HepG2 (cell line): ENCODE measurements at regions not wholly inside any gene's neighbourhood (a gene's known extent, or its start where the extent isn't known, plus 50 kb on each side); places are given as distances from the start of the nearest gene placed in this dataset.

ENCODE experiments used
- ATAC-seq: fragments of 200-7000 bp; cut with Tn5 transposase; 3 replicates; pipeline ENCODE4 v1.9.1; 2020; ENCODE audit warnings: mild to moderate bottlenecking, moderate library complexity
- BruUV-seq: library from RNA; stranded (reverse); fragments of 400-500 nt; replicated peaks from 2 replicates; lab custom pipeline; 2021; lab: Mats Ljungman, UMichigan
- CTCF ChIA-PET: fragments of 300-600 bp; formaldehyde crosslinking; extraction: SDS; loops from one replicate; lab custom pipeline; 2021; ENCODE audit warnings: low total read pairs, inconsistent platforms, low intra/inter-chr PET ratio; lab: Yijun Ruan, JAX
- POLR2A ChIA-PET: fragments of 350-600 bp; sonication (Branson Sonifier 250); formaldehyde crosslinking; loops from one replicate; lab custom pipeline; 2020; ENCODE audit warnings: antibody characterized with exemption, inconsistent platforms; lab: Yijun Ruan, JAX
- DNase-seq: peaks from one replicate; pipeline ENCODE4 v3.0.0-alpha.2; 2015; ENCODE audit warnings: low spot score
- FAIRE-seq: peaks from 3 replicates; lab custom pipeline; 2011; peaks lifted over from hg19 to GRCh38; lab: Jason Lieb, UNC
- H2AFZ ChIP-seq: one replicate; pipeline ENCODE4 v1.6.1; 2011; ENCODE audit warnings: low read length, inconsistent platforms
- H3K27ac ChIP-seq: fragments of 300-600 bp; 3 replicates; pipeline ENCODE4 v1.8.0; 2011; ENCODE audit warnings: mixed run types, mild to moderate bottlenecking, mixed read lengths, low read length, inconsistent platforms; ENCODE audit not compliant: insufficient read depth; ENCODE audit errors: extremely low read length
- H3K27me3 ChIP-seq, 2 experiments: fragments of 200-600 bp in 1 of 2; 2 replicates in 1 of 2; 3 replicates in 1 of 2; pipeline versions ENCODE4 v1.6.0 to v1.8.0; 2011; ENCODE audit warnings: low read length in 2 of 2, mild to moderate bottlenecking in 2 of 2, moderate library complexity in 2 of 2, inconsistent platforms in 1 of 2; ENCODE audit not compliant: insufficient read depth in 2 of 2, control insufficient read depth in 1 of 2
- H3K36me3 ChIP-seq, 2 experiments: fragments of 200-600 bp in 1 of 2; replicated peaks in 1 of 2; 2 replicates in 1 of 2; 3 replicates in 1 of 2; pipeline versions ENCODE4 v1.5.1 to v1.8.0; 2011; ENCODE audit warnings: low read length in 2 of 2, inconsistent platforms in 1 of 2; ENCODE audit not compliant: insufficient read depth in 2 of 2, control insufficient read depth in 1 of 2
- H3K4me1 ChIP-seq: 2 replicates; pipeline ENCODE4 v1.5.1; 2012; ENCODE audit warnings: low read length, inconsistent platforms; ENCODE audit not compliant: insufficient read depth
- H3K4me2 ChIP-seq: 2 replicates; pipeline ENCODE4 v1.6.0; 2011; ENCODE audit warnings: low read depth, low read length, inconsistent platforms
- H3K4me3 ChIP-seq, 3 experiments: fragments of 200-600 bp in 1 of 3; sonication (generic), shearing (Covaris generic) in 1 of 3; replicated peaks in 1 of 3; 2 replicates each; pipeline ENCODE4 v1.5.1; 2011 to 2016; ENCODE audit warnings: low read length in 3 of 3, inconsistent platforms in 2 of 3, low read depth in 2 of 3, mild to moderate bottlenecking in 2 of 3, control low read depth in 1 of 3, mixed read lengths in 1 of 3; ENCODE audit not compliant: insufficient read depth in 1 of 3
- H3K79me2 ChIP-seq: one replicate; pipeline ENCODE4 v1.6.1; 2011; ENCODE audit warnings: low read length, inconsistent platforms; ENCODE audit not compliant: insufficient read depth
- H3K9ac ChIP-seq: 2 replicates; pipeline ENCODE4 v1.6.0; 2011; ENCODE audit warnings: mild to moderate bottlenecking, low read depth, low read length, inconsistent platforms; ENCODE audit not compliant: insufficient read depth
- H3K9me3 ChIP-seq: 2 replicates; pipeline ENCODE4 v1.5.1; 2012; ENCODE audit warnings: mild to moderate bottlenecking, low read length
- H4K20me1 ChIP-seq: 2 replicates; pipeline ENCODE4 v1.6.0; 2011; ENCODE audit warnings: inconsistent platforms, mild to moderate bottlenecking, low read length, moderate library complexity; ENCODE audit not compliant: insufficient read depth
- ARNT ChIP-seq: fragments of 450-650 bp; IDR thresholded peaks from 2 replicates; pipeline ENCODE4 v1.6.1; 2017
- GTF2F1 ChIP-seq: fragments of 150-350 bp; IDR thresholded peaks from 2 replicates; pipeline ENCODE4 v1.6.1; 2014; ENCODE audit warnings: low read length
- SIN3A ChIP-seq: IDR thresholded peaks from 2 replicates; pipeline ENCODE4 v1.6.1; 2011; ENCODE audit warnings: low read depth, mild to moderate bottlenecking, control low read depth, low read length, borderline replicate concordance
- SOX13 ChIP-seq, 3 experiments: fragments of 450-650 bp in 1 of 3; sonication (generic) in 1 of 3; formaldehyde crosslinking in 1 of 3; IDR thresholded peaks in 2 of 3; conservative IDR thresholded peaks in 1 of 3; 2 replicates each; pipeline versions ENCODE4 v1.5.0 to v1.6.1; 2016 to 2020; ENCODE audit warnings: antibody characterized with exemption in 1 of 3, mild to moderate bottlenecking in 1 of 3, missing compliant biosample characterization in 1 of 3, missing genetic modification reagents in 1 of 3, moderate library complexity in 1 of 3
- SP1 ChIP-seq, 2 experiments: fragments of 450-650 bp in 1 of 2; sonication (generic) in 1 of 2; formaldehyde crosslinking in 1 of 2; IDR thresholded peaks; 2 replicates each; pipeline versions ENCODE4 v1.4.0 to v1.6.1; 2016 to 2020; ENCODE audit warnings: missing genetic modification reagents in 1 of 2
- SRSF4 ChIP-seq: fragments of 200-400 bp; formaldehyde crosslinking; IDR thresholded peaks from one replicate; pipeline ENCODE4 v1.6.1; 2018; ENCODE audit warnings: mild to moderate bottlenecking, low read depth, low read length, moderate library complexity; ENCODE audit not compliant: poor library complexity, severe bottlenecking
- STAG1 ChIP-seq: sonication (generic); formaldehyde crosslinking; IDR thresholded peaks from 2 replicates; pipeline ENCODE4 v1.4.0; 2020; ENCODE audit warnings: missing genetic modification reagents
- ZBTB21 ChIP-seq: sonication (generic); formaldehyde crosslinking; IDR thresholded peaks from 2 replicates; pipeline ENCODE4 v1.4.0; 2020; ENCODE audit warnings: missing genetic modification reagents
- ZIK1 ChIP-seq: sonication (generic); formaldehyde crosslinking; IDR thresholded peaks from 2 replicates; pipeline ENCODE4 v1.5.0; 2020; ENCODE audit warnings: mild to moderate bottlenecking, low read depth, missing genetic modification reagents, borderline replicate concordance
- ZNF737 ChIP-seq: sonication (generic); formaldehyde crosslinking; IDR thresholded peaks from 2 replicates; pipeline ENCODE4 v1.5.0; 2020; ENCODE audit warnings: missing genetic modification reagents, mild to moderate bottlenecking, borderline replicate concordance
- ZSCAN31 ChIP-seq: sonication (generic); formaldehyde crosslinking; IDR thresholded peaks from 2 replicates; pipeline ENCODE4 v1.5.0; 2020; ENCODE audit warnings: low read depth, mild to moderate bottlenecking, missing genetic modification reagents
- WGBS: methylation state at CpG from one replicate; pipeline ENCODE4 v1.1.6; 2017; ENCODE audit warnings: low lambda C conversion rate; 5-methylcytosine and 5-hydroxymethylcytosine counted together
- in situ Hi-C: cut with HindIII; loops from 2 replicates; pipeline ENCODE4 v1.10.0; 2017; ENCODE audit warnings: low pct_unique_long_range_greater_than_20kb; ENCODE audit not compliant: extremely low pct_ligation_motif_present
- intact Hi-C: fragments of 100-400 bp; cut with micrococcal nuclease; formaldehyde crosslinking; loops from one replicate; pipeline ENCODE4 v1.10.0; 2022; ENCODE audit not compliant: unreplicated experiment
- TF ChIP-seq, protein P1 (sequence below): sonication (generic); formaldehyde crosslinking; IDR thresholded peaks from 2 replicates; pipeline ENCODE4 v1.5.0; 2020; ENCODE audit warnings: mild to moderate bottlenecking, missing genetic modification reagents, moderate library complexity
- TF ChIP-seq, protein P2 (sequence below): sonication (generic); formaldehyde crosslinking; IDR thresholded peaks from 2 replicates; pipeline ENCODE4 v1.8.0; 2022; ENCODE audit warnings: low read depth, missing genetic modification reagents

DNA sequence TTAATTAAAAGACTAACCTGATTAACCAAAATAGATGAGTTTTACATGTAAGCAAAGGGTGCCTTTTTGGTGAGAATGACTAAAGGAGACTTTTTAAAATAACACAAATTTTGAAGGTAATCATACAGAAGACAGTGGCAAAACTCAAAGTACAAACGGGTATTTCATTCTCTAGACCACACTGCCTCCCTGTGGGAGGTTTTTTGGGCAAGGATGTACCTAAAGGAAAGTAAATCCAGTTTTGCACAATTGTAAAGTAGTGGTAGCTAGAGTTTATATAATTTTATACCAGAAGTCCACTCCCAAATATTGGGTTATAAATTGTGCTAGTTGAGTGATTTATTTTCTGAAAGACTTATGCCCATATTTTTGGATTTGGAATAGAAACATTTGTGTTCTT, 201.0 kb downstream of the PAPSS1 start:
- CTCF ChIA-PET: no interaction called here
- WGBS: 0% methylated on average over 1 of the region's 1 CpG
- no peak overlapping the region for H3K4me2 ChIP-seq
- in situ Hi-C loops: no loop called here
- DNase-seq: peak; percentile 25
- H3K79me2 ChIP-seq: no peaks in the 10 kb centered on the region
- intact Hi-C loops: loop anchor here (10.0 kb wide), 1 partner anchor 334 kb away; no protein-coding TSS in a partner anchor
- H3K4me3 ChIP-seq: no peak overlapping the region
- BruUV-seq: no TSS peak
- TF ChIP-seq ZBTB21 (no peak), ZIK1 (CRISPR knock-in tag) (no peak), STAG1 (CRISPR knock-in tag) (peak; percentile 60; the same call in 1 of the 2 replicates)
- TF ChIP-seq, protein P1, sequence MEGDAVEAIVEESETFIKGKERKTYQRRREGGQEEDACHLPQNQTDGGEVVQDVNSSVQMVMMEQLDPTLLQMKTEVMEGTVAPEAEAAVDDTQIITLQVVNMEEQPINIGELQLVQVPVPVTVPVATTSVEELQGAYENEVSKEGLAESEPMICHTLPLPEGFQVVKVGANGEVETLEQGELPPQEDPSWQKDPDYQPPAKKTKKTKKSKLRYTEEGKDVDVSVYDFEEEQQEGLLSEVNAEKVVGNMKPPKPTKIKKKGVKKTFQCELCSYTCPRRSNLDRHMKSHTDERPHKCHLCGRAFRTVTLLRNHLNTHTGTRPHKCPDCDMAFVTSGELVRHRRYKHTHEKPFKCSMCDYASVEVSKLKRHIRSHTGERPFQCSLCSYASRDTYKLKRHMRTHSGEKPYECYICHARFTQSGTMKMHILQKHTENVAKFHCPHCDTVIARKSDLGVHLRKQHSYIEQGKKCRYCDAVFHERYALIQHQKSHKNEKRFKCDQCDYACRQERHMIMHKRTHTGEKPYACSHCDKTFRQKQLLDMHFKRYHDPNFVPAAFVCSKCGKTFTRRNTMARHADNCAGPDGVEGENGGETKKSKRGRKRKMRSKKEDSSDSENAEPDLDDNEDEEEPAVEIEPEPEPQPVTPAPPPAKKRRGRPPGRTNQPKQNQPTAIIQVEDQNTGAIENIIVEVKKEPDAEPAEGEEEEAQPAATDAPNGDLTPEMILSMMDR (CRISPR knock-in tag): peak; percentile 56
- no peaks in the 10 kb centered on the region for H4K20me1 ChIP-seq
- no peak overlapping the region for H3K9ac ChIP-seq
- no peaks in the 10 kb centered on the region; a peak in 1 of 5 replicates for H3K27me3 ChIP-seq
- no peaks in the 10 kb centered on the region for H3K36me3 ChIP-seq
- peak; percentile 60 for FAIRE-seq
- H3K27ac ChIP-seq: no peak overlapping the region
- peaks cover 15% of the 10 kb centered on the region for H3K4me1 ChIP-seq
- no peak overlapping the region for H2AFZ ChIP-seq
- POLR2A ChIA-PET: no interaction called here
- peak; percentile 57; the same call in 2 of the 3 replicates for ATAC-seq
- peaks cover 9% of the 10 kb centered on the region; the same call in 1 of the 2 replicates for H3K9me3 ChIP-seq

DNA sequence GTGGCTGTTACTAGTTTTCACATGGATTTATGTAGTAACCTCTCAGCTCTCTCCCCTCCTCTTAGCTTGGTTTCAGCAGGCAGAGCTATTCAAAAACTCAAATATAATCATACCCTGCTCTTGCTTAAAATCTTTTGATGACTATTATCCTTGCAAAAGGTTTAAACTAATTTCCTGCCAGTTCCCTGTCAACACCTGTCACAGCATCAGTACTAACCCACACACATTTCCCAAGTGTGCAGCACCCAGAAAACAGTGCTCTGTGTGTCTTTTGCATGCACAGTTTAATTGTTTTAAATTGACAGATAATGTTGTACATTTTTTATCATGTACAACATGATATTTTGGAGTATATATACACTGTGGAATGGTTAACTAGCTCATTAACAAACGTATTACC, 202.0 kb downstream of the PAPSS1 start:
- in situ Hi-C loops: no loop called here
- BruUV-seq: no TSS peak
- DNase-seq (no peak), ATAC-seq (no peak), FAIRE-seq (no peak)
- Histone ChIP-seq H3K27ac (no peak overlapping the region), H3K79me2 (no peaks in the 10 kb centered on the region), H3K4me3 (no peak overlapping the region), H3K36me3 (no peaks in the 10 kb centered on the region), H4K20me1 (no peaks in the 10 kb centered on the region), H3K9ac (no peak overlapping the region), H3K4me2 (no peak overlapping the region), H3K9me3 (peaks cover 9% of the 10 kb centered on the region; the same call in 1 of the 2 replicates), H2AFZ (no peak overlapping the region), H3K27me3 (no peaks in the 10 kb centered on the region; a peak in 1 of 5 replicates), H3K4me1 (peaks cover 15% of the 10 kb centered on the region)
- intact Hi-C loops: loop anchor here (10.0 kb wide), 1 partner anchor 333 kb away; no protein-coding TSS in a partner anchor
- CTCF ChIA-PET: no interaction called here
- POLR2A ChIA-PET: no interaction called here
- 0% methylated on average over 1 of the region's 1 CpG for WGBS
- TF ChIP-seq SRSF4 (no peak), SP1 (IDR thresholded peaks at IDR 0.05) (no peak), SP1 (CRISPR knock-in tag; IDR thresholded peaks at IDR 0.05) (no peak), ARNT (no peak), ZSCAN31 (CRISPR knock-in tag) (no peak), GTF2F1 (no peak), SIN3A (no peak), ZNF737 (CRISPR knock-in tag) (no peak), SOX13 (IDR thresholded peaks at IDR 0.05) (no peak), SOX13 (CRISPR knock-in tag; conservative IDR thresholded peaks at IDR 0.05 in 1 of 2, IDR thresholded peaks at IDR 0.05 in 1 of 2) (no peak)
- TF ChIP-seq, protein P2, sequence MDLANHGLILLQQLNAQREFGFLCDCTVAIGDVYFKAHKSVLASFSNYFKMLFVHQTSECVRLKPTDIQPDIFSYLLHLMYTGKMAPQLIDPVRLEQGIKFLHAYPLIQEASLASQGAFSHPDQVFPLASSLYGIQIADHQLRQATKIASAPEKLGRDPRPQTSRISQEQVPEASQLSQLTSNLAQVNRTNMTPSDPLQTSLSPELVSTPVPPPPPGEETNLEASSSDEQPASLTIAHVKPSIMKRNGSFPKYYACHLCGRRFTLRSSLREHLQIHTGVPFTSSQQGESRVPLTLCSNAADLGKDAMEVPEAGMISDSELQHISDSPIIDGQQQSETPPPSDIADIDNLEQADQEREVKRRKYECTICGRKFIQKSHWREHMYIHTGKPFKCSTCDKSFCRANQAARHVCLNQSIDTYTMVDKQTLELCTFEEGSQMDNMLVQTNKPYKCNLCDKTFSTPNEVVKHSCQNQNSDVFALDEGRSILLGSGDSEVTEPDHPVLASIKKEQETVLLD (CRISPR knock-in tag): no peak
